Neural crest cell (in vitro differentiated cells): ENCODE measurements at regions not wholly inside any gene's neighbourhood (a gene's known extent, or its start where the extent isn't known, plus 50 kb on each side); places are given as distances from the start of the nearest gene placed in this dataset.

ENCODE experiments used
- DNase-seq: peaks from one replicate; pipeline ENCODE4 v3.0.0; 2021; ENCODE audit warnings: low read depth, mixed read lengths, low spot score
- H3K27ac Mint-ChIP-seq: one replicate; pipeline ENCODE4 v1.8.0; 2021; ENCODE audit warnings: mild to moderate bottlenecking, mixed read lengths; ENCODE audit not compliant: unreplicated experiment
- H3K27me3 Mint-ChIP-seq: 2 replicates; pipeline ENCODE4 v1.8.0; 2021; ENCODE audit warnings: low read depth, mild to moderate bottlenecking, mixed read lengths
- H3K36me3 Mint-ChIP-seq: 2 replicates; pipeline ENCODE4 v1.8.0; 2021; ENCODE audit warnings: low read depth, mild to moderate bottlenecking, mixed read lengths
- H3K4me1 Mint-ChIP-seq: 2 replicates; pipeline ENCODE4 v1.8.0; 2021; ENCODE audit warnings: mixed read lengths
- H3K4me3 Mint-ChIP-seq: one replicate; pipeline ENCODE4 v1.8.0; 2021; ENCODE audit warnings: mild to moderate bottlenecking, mixed read lengths
- H3K9me3 Mint-ChIP-seq: 2 replicates; pipeline ENCODE4 v1.8.0; 2021; ENCODE audit warnings: mixed read lengths
- TF ChIP-seq, protein P1 (sequence below): fragments of 200-600 bp; sonication (generic); conservative IDR thresholded peaks from 2 replicates; pipeline ENCODE4 v1.5.0; 2021; ENCODE audit warnings: antibody characterized with exemption, mild to moderate bottlenecking

DNA sequence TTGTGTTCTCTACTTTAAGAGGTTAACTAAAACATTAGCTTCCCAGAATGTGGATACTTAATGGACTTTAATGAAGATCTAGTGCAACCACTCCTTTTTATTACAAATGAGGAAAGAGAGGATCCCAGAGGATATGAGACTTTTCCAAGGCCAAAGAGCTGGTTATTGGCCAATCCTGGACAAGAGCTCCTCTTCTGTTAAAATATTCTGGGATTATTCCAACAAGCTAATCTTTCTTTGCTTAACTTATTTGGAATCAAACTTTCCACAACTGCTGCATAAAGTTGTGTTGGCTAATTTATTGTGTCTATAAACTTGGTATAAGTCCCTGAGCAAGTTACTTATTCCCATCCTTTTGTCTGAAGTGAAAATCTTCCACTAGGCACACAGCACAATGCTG lies 174.2 kb upstream of the HCCS start:
- Mint-ChIP-seq H3K4me3 (no peak overlapping the region), H3K27ac (no peak overlapping the region), H3K4me1 (no peaks in the 10 kb centered on the region), H3K9me3 (peaks cover 8% of the 10 kb centered on the region), H3K36me3 (peaks cover 5% of the 10 kb centered on the region), H3K27me3 (no peaks in the 10 kb centered on the region)
- no peak for DNase-seq
- TF ChIP-seq, protein P1, sequence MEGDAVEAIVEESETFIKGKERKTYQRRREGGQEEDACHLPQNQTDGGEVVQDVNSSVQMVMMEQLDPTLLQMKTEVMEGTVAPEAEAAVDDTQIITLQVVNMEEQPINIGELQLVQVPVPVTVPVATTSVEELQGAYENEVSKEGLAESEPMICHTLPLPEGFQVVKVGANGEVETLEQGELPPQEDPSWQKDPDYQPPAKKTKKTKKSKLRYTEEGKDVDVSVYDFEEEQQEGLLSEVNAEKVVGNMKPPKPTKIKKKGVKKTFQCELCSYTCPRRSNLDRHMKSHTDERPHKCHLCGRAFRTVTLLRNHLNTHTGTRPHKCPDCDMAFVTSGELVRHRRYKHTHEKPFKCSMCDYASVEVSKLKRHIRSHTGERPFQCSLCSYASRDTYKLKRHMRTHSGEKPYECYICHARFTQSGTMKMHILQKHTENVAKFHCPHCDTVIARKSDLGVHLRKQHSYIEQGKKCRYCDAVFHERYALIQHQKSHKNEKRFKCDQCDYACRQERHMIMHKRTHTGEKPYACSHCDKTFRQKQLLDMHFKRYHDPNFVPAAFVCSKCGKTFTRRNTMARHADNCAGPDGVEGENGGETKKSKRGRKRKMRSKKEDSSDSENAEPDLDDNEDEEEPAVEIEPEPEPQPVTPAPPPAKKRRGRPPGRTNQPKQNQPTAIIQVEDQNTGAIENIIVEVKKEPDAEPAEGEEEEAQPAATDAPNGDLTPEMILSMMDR, result no peak

DNA sequence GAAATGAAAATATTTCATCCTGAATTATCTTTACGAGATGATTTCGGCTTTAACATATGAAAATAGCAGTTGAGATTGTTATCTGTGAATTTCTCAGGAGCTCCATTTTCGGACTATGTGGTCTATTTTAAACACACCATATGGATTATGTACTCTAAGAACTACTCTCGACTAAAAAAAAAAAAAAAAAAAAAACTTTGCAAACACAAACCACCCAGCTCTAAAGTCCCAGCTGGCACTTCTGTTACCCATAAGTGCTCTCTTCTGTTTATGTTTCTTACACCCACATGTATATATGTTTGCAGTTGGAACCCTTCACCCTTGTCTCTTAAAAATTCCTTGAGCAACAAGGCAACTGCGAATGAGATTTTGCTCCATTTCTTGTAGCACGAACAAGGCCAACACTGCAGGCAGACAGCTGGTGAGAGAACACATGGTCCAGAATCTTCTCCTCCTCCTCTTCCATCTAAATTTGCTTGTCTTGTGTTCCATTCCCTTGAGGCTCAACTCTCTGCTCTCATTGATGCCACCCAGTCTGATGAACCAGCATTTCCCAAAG lies 172.7 kb upstream of the HCCS start:
- TF ChIP-seq, protein P1, result no peak
- H3K9me3 Mint-ChIP-seq, result peaks cover 11% of the 10 kb centered on the region
- DNase-seq, result no peak
- H3K4me1 Mint-ChIP-seq, result no peaks in the 10 kb centered on the region
- no peaks in the 10 kb centered on the region for H3K27me3 Mint-ChIP-seq
- H3K27ac Mint-ChIP-seq, result no peak overlapping the region
- peaks cover 8% of the 10 kb centered on the region for H3K36me3 Mint-ChIP-seq
- no peak overlapping the region for H3K4me3 Mint-ChIP-seq

DNA sequence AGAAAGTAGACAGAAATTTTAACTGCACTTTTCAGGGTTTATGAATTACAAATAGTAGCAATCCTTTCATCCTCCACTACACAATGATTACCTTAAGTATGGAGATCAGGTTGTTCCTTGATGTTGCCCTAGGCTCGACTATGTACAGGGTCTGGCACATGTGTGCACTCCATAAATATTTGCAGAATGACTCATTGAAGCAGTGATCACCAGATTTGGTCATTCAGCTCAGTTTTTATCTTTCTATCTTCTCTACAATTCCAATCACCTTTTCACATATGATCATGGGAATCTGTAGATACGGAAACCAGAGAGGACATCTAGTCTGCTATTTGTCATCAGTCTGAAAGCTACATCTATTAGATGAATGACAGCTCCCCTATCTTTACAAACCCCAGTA lies 171.7 kb upstream of the HCCS start:
- no peak overlapping the region for H3K27ac Mint-ChIP-seq
- DNase-seq, result no peak
- H3K4me3 Mint-ChIP-seq, result no peak overlapping the region
- no peaks in the 10 kb centered on the region for H3K27me3 Mint-ChIP-seq
- peaks cover 6% of the 10 kb centered on the region for H3K36me3 Mint-ChIP-seq
- no peaks in the 10 kb centered on the region for H3K4me1 Mint-ChIP-seq
- H3K9me3 Mint-ChIP-seq, result peaks cover 10% of the 10 kb centered on the region
- TF ChIP-seq, protein P1, result no peak

DNA sequence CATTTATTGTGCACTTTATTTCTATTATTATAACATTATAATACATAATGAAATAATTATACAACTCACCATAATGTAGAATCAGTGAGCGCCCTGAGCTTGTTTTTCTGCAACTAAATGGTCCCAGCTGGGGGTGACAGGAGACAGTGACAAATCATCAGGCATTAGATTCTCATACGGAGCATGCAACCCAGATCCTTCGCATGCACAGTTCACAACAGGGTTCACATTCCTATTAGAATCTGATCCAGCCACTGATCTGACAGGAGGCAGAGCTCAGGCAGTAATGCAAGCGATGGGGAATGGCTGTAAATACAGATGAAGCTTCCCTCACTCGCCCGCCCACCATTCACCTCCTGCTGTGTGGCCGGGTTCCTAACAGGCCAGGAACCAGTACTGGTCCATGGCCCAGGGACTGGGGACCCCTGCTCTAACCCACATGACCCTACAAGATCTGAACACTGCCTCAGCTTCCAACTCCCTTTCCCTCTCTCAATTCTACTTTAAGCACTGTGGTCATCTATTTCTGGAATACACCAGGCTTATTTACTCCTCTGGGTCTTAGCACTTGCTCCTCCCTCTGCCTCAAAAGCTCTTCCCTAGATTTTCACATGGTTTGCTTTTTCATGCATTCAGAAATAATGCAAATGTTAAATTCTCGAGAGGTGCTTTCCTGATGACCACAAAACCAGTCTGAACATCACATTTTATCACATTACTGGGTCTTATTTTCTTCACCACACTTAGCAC lies 166.8 kb upstream of the HCCS start:
- Mint-ChIP-seq H3K9me3 (peaks cover 12% of the 10 kb centered on the region), H3K4me1 (peaks cover 3% of the 10 kb centered on the region), H3K27ac (no peak overlapping the region), H3K36me3 (peaks cover 7% of the 10 kb centered on the region), H3K27me3 (no peaks in the 10 kb centered on the region), H3K4me3 (no peak overlapping the region)
- TF ChIP-seq, protein P1, result no peak
- no peak for DNase-seq

DNA sequence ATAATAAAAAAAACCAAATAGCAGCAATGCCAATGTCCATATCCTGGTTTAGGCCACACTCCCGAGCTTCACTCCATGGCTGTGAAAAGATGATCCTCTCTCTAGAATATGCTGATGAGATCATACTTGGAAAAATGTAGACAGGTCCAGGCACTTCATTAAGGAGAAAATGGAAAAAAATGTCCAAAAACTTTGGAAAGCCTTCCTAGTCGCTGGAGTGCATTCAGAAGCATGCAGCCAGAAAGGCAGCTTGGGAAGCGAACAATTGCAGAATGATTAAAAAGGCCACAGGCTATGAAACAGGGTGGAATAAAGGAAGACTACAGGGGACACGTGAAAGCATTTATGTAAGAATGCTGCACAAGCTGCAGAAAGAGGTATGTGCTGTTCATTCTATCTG lies 165.6 kb upstream of the HCCS start:
- DNase-seq, result no peak
- H3K36me3 Mint-ChIP-seq, result peaks cover 10% of the 10 kb centered on the region
- H3K27me3 Mint-ChIP-seq, result no peaks in the 10 kb centered on the region
- TF ChIP-seq, protein P1, result no peak
- H3K9me3 Mint-ChIP-seq, result peaks cover 11% of the 10 kb centered on the region
- no peak overlapping the region for H3K27ac Mint-ChIP-seq
- peaks cover 3% of the 10 kb centered on the region for H3K4me1 Mint-ChIP-seq
- H3K4me3 Mint-ChIP-seq, result no peak overlapping the region
